ENCODE measurements at regions not wholly inside any gene's neighbourhood (a gene's known extent, or its start where the extent isn't known, plus 50 kb on each side); places are given as distances from the start of the nearest gene placed in this dataset.

- TF ChIP-seq CTCF (IDR thresholded peaks at IDR 0.05; ENCODE audit: borderline replicate concordance, extremely low read depth, low read length, poor library complexity, severe bottlenecking) (no peak), EZH2 (IDR thresholded peaks at IDR 0.05; ENCODE audit: borderline replicate concordance, low read depth, low read length, severe bottlenecking) (no peak)
These were observed 364.4 kb upstream of the INTU start for GRCh38 chr4:127268367-127268766.
